GM18870 (cell line): ENCODE measurements at regions not wholly inside any gene's neighbourhood (a gene's known extent, or its start where the extent isn't known, plus 50 kb on each side); places are given as distances from the start of the nearest gene placed in this dataset.
"Not testable (repeated sequence)": the region's sequence is repeated elsewhere in the genome, so short reads cannot be mapped to it uniquely, and the experiment has no call there.

Source experiments
- ATAC-seq: cut with Tn5 transposase; IDR thresholded peaks from one replicate; pipeline ENCODE4 v1.9.1; 2021; ENCODE audit warnings: moderate library complexity; ENCODE audit not compliant: unreplicated experiment

DNA sequence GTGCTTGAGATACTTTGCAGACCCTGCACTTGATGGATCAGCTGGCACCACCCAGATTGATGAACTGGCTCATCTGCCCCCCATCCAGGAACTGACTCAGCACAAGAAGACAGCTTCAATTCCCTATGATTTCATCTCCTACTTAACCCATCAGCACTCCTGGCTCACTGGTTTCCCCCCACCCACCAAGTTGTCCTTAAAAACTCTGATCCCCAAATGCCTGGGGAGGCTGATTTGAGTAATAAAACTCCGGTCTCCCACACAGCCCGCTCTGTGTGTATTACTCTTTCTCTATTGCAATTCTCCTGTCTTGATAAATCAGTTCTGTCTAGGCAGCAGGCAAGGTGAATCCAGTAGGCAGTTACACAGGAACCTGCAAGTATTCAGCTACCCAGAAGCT, 102.1 kb upstream of the TMTC4 start:
- not testable (repeated sequence) for ATAC-seq

DNA sequence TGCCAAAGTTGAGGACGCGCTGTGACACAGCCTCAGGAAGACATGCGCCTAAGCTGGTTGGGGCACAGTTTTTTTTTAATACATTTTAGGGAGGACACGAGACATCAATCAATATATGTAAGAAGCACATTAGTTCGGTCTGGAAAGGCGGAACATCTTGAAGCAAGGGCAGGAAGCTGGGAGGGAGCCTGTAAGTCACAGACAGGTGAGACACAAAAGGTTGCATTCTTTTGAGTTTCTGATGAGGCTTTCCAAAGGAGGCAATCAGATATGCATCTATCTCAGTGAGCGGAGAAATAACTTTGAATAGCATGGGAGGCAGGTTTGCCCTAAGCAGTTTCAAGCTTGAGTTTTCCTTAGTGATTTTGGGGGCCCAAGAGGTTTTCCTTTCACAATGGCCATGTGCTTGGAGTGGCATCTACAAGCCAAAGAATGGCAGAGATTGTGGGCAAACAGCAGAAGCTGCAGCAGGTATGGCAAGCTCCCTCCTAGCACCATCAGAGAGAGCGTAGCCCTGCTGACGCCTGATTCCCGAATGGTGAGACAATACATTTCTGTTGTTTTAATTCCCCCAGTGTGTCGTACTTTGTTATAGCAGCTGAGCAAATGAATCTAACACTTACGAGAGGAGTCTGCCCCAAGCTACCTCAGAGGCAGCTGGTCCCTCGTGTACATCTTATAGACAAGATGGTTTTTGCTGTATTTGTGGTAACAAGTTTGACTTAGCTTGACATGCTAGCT, 99.5 kb upstream of the TMTC4 start:
- ATAC-seq = no peak

DNA sequence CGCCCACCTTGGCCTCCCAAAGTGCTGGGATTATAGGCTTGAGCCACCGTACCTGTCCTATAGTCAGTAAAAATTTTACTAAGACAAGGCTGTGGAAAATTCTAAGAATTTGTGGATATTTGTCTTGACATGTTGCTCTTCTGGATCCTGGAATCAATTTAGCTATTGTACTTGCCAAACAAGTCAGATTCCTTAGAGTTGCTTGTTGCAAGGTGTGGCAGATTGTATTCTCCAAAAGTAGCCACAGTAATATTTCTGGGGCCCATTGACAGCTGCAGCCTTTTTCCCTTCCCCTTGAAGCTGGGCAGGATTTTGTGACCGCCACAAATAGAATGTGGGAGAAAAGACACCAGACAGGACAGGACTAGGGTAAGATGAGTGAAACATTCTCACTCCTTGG, 98.8 kb upstream of the TMTC4 start:
- no peak for ATAC-seq

DNA sequence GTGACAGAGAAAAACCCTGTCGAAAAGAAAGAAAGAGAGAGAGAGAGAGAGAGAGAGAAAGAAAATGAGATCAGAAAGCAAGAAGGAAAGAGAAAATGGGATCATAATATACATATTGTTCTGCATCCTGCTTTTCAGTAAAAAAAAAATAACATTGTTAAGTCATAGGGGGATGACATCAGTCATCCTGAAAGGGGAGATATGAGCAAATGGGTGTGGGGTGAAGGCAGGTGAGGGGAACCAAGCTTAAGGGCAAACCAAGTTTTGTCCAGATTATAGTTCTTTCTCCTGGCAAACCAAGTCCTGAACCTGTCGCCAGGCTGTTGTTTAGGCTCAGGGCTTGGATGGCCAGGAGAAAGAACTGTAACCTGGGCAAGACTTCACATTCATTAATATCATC, 92.6 kb upstream of the TMTC4 start:
- no peak for ATAC-seq

DNA sequence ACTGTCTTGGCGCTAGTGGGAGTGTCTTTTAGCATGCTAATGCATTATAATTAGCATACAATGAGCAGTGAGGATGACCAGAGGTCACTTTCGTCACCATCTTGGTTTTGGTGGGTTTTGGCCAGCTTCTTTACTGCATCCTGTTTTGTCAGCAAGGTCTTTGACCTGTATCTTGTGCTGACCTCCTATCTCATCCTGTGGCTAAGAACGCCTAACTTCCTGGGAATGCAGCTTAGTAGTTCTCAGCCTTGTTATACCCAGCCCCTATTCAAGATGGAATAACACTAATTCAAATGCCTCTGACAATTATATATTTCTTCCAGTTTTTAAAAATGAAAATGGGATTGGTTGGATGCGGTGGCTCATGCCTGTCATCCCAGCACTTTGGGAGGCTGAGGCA, 92.0 kb upstream of the TMTC4 start:
- ATAC-seq = not testable (repeated sequence)

DNA sequence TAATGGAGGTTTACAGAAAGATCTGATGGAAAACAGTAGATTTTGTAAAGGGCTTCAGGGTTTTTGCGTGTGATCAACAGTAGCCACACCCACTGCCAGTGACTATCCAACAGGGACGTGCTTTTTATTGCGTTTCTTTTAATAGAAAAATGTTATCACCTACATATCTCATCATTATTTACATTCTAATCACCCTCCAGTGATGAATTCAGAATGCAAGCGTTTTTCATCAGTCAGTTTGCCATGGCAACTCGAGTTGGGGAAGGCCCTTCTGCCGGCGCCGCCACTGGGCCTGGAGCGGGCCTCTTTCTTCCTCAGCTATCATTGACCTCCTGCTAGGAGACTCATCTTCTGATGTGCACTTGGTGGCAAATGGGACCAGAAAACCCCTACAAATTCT, 90.3 kb upstream of the TMTC4 start:
- no peak for ATAC-seq

DNA sequence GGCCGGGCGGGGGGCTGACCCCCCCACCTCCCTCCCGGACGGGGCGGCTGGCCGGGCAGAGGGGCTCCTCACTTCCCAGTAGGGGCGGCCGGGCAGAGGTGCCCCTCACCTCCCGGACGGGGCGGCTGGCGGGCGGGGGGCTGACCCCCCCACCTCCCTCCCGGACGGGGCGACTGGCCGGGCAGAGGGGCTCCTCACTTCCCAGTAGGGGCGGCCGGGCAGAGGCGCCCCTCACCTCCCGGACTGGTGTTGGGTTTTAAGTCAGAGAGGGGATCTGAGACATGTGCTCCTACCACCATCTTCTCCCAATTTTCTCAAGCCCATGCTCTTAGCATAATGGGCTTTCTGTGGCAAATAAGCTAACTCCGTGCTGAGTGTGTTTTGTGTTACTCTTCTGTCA, 87.5 kb upstream of the TMTC4 start:
- not testable (repeated sequence) for ATAC-seq

DNA sequence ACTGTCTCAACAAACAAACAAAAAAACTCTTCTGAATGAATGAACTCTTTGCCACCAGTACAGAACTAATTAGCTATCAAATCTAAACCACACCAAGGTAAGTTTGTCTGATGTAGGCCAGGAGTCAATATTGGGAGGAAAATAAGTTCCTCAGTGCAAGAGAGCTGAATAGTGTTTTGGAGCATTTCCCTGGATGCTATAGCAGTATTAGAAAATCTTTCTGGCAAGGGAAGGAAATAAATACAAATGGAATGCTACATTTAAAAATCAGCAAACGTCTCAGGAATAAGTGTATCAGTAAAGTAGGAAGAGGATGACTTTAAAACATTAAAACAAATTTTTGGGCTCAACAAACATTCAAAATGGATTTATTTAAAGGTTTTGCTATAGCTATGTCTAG, 81.3 kb upstream of the TMTC4 start:
- ATAC-seq = no peak

DNA sequence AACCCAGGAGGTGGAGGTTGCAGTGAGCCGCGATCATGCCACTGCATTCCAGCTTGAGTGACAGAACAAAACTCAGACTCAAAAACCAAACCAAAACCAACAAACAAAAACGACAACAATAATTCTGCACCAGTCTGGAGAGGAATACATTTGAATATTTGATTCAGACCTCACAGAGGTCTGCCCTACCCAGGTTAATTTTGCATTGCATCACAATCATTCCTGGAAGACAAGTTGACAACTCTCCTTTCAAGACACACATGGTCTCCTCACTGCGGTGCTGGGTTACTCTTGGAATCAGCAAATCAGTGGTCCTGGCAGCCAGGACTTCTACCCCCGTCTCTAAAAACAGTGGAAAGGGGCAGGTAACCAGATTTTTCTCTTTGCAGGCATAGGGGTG, 79.9 kb upstream of the TMTC4 start:
- no peak for ATAC-seq

DNA sequence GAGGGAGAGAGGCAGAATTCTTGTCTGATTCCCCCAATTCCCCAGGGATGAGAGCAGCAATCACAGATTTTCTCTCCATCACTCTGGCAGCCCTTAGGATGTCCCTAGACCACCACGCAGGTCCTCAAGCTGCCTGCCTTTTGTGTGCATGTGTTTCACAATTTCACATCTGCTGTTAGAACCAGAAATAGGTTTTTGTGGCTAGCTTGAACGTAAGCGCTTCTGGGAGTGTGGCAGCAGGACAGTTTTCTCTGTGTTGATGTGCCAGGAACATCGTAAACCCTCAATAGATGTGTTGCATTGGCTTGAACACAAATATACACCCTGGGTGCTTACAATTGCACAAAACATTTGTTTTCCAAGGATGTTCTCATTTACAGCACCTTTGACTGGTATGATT, 78.8 kb upstream of the TMTC4 start:
- no peak for ATAC-seq

DNA sequence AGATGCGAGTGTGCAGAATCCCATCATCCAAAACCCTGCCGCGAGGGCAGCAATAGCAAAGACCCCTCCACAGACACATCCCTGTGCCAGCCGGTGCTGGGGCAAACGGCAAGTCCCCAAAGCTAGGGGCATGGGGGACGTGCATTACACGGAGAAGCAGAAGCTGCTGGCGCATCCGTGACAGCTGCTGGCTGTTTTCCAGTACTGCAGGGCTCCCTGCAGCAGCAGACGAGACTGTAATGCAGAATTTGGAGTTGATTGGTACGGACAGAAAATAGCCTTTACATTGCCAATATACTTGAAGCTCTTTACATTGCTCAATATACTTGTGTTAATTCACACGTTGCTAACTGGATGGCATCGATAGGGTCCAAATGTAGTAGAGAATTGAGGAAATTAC, 77.2 kb upstream of the TMTC4 start:
- no peak for ATAC-seq

DNA sequence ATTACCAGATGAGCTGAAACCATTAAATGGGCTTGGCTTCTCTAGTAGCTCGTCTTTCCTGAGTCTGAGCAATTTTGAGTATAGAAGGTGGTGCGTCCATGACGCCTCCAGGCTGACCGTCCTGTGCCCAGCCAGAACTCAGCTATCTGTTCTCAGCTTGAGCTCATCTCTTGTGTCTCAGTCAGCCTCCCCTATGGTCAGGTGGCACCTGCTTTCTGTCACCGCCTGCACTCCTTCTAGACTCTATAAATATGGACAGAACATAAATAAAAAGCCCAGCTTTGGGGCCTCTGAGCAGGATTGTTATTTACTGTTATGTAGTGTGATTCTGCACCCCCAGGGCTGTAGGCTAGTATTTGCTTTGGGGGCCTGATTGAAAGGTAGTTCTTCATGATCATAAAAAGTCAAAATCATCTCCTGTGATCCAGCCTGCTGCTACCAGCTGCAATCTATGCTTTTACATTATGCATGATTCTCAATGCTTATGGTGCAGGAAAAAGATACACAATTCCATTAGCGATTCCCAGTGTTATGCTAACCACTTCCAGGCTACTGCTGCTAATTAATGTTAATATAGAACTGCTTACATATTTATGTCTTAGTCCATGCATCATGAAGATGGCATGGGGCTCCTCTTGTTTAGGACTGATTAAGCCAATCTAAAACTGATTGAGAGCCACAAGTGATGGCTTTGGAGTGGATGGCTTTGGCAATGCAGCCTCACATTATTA, 72.5 kb upstream of the TMTC4 start:
- ATAC-seq = no peak

DNA sequence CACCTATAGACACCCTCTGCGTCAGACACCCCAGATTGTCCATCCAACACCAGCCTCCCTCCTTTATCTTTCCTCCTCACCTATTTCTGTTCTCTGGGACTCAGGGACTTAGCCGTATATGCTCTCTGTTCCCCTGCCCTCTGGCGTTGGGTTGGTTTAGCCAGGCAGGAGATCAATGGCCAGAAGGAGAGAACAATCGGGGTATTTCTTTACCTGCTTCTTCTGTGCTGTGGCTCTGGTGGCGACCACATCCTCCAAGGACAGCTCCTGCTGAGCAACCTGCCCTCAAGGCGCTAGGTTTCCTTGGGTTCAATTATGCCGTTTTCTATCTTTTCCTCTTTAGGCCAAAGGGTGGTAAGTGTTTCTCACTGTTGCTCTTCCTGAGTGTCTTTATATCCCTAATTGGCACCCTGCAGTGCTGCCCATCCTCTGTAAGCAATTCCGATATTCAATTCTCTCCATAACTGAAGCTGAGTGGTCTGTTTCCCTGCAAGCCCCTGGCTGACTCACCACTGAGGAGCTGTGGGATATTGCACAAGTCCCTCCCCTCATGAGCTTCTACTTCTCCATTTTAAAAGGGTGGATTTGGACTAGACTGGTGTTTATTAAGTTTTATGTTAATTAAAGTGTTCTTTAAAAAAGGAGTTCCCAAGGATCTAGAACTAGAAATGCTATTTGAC, 63.7 kb upstream of the TMTC4 start:
- no peak for ATAC-seq

DNA sequence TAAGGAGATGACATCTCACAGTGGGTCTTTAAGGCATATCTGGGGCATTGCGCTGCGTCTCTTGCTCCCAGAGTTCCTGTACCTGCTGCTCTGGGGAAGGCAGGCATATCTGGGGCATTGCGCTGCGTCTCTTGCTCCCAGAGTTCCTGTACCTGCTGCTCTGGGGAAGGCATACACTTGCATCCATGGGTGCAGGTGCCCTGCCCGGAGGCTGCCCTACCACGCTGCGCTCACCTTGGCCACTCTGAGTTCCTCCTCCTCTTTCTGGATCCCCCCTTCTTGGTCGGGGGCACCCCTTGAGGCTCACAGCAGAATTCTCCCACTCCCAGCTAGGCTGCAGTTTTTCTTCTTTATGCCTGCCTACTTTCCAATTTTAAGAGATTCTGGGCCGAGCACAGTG, 60.9 kb upstream of the TMTC4 start:
- no peak for ATAC-seq

DNA sequence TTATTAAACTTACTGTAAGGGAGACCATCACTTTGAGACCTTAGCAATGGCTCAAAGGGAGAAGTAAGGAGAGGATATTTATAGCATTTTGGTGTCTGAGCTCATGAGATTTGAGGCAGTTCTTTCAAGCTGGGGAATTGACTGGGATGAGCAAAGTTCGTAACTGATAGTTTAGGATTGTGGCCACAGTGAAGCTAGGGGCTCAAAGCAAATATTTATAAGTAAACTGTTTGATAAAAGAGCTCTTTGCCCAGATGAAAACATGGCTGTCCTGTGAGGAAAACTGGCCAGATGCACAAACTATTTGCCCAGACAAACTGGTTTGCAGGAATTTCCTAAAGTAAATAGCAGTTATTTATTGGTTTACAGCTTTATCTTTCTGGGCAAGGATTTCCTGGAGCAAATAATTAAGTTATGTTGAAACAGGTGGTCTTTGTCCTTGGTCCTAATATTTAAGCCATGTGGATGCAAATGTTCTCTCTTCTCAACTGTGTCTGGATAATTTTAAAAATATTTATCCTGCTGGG, 59.7 kb upstream of the TMTC4 start:
- no peak for ATAC-seq

DNA sequence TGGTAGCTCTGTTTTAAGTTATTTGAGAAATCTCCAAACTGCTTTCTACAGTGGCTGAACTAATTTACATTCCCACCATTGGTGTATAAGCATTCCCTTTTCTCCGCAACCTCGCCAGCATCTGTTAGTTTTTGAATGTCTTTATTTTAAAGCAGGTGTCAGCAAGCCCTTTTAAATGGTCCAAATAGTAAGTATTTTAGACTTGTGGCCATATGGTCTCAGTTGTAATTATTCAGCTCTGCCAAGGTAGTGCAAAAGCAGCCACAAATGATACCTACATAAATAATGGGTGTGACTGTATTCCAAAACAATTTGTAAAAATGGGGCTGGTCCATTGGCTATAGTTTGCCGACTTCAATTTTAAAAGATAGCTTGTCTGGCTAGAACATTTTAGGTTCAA, 58.7 kb upstream of the TMTC4 start:
- ATAC-seq = no peak

DNA sequence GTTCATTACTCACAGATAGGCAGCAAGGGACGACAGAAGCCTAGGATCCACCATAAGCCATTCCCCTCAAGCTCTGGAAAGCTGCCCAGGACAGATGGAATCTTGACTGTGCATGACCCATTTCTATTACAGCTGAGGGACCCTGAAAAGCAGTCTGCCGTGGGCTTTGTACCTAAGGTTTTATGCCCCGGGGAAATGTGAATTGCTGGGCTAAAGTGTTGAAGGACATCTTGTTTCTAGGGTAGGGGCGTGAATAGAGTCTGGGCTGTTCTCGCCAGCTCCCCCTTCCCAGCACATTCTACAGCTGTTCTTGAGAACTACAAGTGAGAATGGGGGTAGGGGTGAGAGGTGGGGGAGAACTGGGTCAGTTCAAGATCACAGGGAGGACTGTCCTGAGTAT, 53.6 kb upstream of the TMTC4 start:
- no peak for ATAC-seq

DNA sequence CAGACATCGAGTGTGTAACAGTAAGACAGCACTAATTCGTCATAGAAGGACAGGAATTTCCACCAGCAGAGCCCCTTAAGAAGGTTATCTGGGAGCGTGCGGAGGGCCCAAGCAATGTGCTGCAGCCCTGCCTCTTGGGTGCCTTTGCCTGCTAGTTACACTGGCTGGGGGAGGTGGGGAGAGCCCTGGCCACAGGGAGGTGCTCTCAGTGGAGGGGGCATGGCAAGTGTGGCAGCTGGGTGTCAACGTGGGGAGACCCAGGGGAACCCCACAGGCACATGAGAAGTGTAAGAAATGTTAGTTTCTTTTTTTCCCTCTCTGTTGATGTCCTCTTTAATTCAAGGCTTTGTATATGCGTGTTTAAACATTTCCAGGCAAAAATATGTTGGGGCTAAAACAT, 50.9 kb upstream of the TMTC4 start:
- ATAC-seq = no peak

DNA sequence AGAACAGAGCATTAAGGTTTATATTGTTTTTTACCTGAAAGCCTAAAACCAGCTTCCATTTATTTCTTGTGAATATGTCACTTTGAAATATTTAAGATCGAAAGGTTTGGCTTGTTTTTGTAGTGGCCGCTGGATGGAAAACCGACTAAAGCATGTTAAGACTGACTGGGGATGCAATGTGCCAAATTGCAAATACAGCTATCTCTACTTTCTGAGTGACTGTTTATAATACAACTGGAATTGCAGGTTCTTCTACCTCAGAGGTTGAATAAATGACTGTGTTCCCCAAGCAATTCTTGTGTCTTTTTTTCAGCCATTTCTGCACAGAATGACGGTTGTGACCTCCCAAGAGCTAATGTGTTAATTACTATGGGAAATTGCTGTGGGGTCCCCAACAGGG, 50.0 kb upstream of the TMTC4 start:
- no peak for ATAC-seq
